Posterior cingulate gyrus (tissue), 11 donors: ENCODE measurements at regions not wholly inside any gene's neighbourhood (a gene's known extent, or its start where the extent isn't known, plus 50 kb on each side); places are given as distances from the start of the nearest gene placed in this dataset.

Experiments
- DNase-seq, 10 donors: peaks; one replicate each; pipeline versions ENCODE4 v3.0.0 to v3.0.0-alpha.2; 2020 to 2021; ENCODE audit warnings: mixed read lengths in 3 of 10
- intact Hi-C: fragments of 100-400 bp; cut with DNase I; formaldehyde crosslinking; loops from one replicate; pipeline ENCODE4 v1.15.1; 2023

DNA sequence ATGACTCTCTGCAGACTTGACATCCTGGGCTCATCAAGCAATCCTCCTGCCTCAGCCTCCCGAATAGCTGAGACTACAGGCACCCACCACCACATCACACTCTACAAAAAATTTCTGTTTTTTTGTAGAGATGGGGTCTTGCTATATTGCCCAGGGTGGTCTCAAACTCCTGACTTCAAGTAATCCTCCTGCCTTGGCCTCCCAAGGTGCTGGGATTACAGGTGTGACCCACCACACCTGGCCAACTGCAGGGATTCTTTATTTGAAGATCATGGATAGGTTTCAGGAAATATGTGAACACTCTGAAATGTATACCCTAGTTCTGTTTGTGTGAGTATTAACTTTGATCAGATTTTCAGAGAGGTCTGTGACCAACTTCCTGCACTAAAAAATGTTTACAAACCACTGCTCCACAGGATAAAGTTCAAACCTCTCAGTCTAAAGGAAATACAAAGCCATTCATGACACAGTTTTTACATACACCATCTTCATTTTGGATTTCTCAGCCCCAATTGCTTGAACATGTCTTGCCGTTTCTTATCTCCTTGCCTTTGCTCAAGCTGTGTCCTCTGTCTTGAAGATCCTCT lies 252.3 kb upstream of the FGGY start:
- DNase-seq = no peak
- intact Hi-C loops = no loop called here

- DNase-seq = no peak
- intact Hi-C loops = no loop called here
These were observed 251.8 kb upstream of the FGGY start for GRCh38 chr1:59045137-59045536.

- no peak for DNase-seq
- intact Hi-C loops = no loop called here
These were observed 251.3 kb upstream of the FGGY start for GRCh38 chr1:59045636-59046035.

DNA sequence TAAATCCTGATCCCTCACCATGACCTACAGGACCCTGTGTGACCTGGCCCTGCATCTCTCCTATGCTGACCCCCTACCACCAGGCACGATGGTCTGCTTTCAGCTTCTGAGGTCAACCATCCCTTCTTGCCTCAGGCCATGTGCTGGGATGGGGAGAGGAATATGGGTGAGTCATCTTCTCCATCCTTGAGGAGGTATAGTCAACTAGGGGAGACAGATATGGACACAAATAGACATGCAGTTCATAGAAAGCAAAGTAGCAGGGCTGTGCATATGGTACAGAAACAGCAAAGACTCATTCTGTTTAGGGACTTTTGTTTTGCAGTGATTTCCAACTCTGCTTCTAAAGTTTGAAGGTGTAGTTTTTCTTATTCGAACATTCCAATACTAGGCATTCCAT lies 250.8 kb upstream of the FGGY start:
- DNase-seq = no peak
- intact Hi-C loops = no loop called here

DNA sequence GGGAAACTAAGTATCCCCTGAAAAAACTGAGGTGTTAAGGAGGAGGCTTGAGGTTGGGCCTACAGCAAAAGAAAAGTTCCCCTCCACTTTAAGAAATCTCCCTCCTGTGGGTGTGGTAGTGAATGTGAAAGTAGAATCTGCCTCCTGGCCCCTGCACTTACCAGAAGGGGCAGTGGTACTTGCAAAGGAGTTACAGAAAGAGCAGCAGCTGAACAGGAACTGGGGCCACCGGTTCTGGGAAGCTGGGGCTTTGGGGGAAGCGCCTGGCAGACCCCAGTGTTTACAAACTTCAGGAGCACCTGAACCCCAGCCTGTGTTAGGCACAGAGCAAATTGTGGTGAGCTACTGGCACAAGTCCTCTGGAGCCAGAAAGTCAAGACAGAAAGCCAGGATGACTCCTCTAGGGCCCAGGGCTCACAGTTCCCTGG lies 250.2 kb upstream of the FGGY start:
- intact Hi-C loops = no loop called here
- no peak for DNase-seq

DNA sequence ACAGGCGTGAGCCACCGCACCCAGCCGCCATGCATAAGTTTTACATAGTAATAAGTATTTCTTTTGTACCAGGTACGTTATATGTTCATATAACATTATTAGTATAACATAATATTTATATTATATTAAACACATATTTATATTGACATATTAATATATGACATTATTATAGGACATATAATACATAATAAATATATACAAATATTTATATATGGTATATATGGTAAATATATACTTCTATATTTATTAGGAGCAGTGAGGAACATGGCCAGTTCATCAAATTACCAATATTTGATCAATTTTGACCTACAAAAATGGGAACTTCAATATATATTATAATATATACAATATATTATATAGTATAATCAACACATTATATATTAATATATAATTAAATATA lies 245.9 kb upstream of the FGGY start:
- intact Hi-C loops = no loop called here

DNA sequence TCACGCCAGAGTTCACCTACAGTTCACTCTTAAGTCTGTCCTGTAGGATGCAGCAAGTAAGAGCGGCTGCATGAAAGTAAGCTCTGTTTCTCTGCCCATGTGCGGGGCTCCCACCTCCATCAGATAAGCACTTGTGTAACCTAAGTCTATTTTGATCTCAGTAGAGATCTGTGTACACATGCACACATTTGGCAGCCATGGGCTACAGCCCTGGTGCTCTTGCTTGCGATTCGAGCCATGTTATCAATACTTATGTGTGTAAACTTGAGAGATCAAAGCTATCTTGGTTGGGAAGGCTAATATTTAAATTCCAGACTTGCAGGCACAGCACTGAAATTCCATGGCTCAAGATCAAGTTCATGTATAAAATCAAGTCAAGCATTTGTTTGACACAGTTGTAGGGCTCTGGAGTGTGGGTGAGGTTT lies 244.7 kb upstream of the FGGY start:
- intact Hi-C loops = no loop called here
- DNase-seq = no peak

More for the DNA sequence above, 245.9 kb upstream of the FGGY start:
- no peak for DNase-seq

DNA sequence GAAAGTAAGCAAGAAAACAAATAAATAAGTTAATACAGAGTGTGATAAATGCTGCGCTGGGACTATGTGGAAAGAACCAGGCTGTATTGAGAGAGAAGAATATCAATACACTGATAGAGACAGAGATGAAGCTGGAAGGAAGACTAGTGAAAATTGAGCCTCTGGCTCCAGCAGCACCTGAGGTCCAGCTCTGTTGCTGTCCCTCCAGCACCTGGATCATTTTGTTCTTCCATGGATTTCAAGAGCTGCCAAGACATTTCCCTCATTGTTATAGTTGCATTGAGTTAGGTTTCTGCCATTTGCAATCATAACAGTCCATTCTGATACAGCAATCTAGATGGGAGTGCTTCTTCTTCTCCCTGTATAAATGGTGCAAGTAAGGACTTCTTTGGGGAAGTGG lies 242.7 kb upstream of the FGGY start:
- intact Hi-C loops = no loop called here

GRCh38 chr1:59055908-59056719 lies 240.8 kb upstream of the FGGY start:
- DNase-seq = no peak
- intact Hi-C loops = no loop called here

More for the DNA sequence above, 242.7 kb upstream of the FGGY start:
- DNase-seq = no peak

GRCh38 chr1:59057211-59057694 lies 239.6 kb upstream of the FGGY start:
- intact Hi-C loops = no loop called here
- no peak for DNase-seq

DNA sequence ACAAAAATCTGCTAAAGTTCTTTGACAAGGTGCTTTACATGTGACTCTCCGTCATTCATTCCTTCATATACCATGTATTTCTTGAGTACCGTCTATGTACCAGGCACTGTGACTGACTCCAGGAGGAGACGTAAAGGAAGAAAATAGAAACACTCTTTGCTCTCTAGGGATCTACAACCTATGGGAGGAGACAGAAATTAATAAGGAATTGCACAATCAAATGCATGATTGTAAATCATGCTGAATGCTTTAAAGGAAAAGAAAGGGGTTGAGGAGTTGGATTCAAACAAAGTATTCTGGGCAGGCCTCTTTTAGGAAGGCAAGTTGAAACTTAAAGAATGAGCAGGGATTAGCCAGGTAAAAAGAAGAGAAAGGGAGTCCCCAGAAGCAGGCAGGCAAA lies 239.1 kb upstream of the FGGY start:
- intact Hi-C loops = no loop called here

GRCh38 chr1:59058665-59059439 lies 238.0 kb upstream of the FGGY start:
- intact Hi-C loops = no loop called here
- no peak for DNase-seq

More for the DNA sequence above, 239.1 kb upstream of the FGGY start:
- no peak for DNase-seq

- intact Hi-C loops = no loop called here
- peak in 2 of 10 donors; percentile 9 to 17 for DNase-seq
These were observed 235.0 kb upstream of the FGGY start for GRCh38 chr1:59061876-59062275.

DNA sequence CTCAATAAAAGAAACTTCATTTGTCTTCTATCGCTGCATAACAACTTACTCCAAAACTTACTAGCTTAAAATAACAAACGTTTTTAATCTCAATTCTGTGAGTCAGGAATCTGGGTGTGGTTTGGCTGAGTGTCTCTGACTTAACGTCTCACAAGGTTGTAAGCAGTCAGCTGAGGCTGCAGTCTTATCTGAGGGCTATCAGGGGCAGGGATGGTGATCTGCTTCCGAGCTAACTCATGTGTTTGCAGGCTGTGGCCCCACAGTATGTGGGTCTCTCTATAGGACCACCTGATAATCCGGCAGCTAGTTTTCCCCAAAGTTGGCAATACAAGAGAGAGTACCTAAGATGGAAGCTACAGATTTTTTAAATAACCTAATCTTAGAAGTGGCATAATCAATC lies 234.2 kb upstream of the FGGY start:
- intact Hi-C loops = no loop called here
- DNase-seq = no peak

GRCh38 chr1:59063501-59063900 lies 233.4 kb upstream of the FGGY start:
- intact Hi-C loops = no loop called here

DNA sequence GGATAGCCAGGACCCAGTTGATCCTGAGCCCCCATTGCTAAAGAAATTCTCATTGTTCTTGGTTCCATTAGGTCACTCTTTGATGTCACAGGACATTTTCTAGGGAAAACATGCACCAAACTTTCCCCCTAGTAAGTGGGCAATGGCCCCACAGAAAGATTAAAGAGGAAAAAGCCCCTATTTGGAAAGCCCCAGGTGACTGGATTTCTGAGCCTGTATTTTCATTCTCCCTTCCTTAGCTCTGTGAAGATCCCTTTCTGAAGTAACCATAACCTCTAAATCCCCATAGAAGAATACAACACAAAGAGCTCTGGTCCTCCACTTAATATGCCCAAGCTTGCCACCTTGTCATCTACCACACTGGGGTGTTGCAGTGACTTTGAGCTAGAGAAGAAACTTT lies 232.3 kb upstream of the FGGY start:
- intact Hi-C loops = no loop called here
- no peak for DNase-seq

More at GRCh38 chr1:59063501-59063900, 233.4 kb upstream of the FGGY start:
- no peak for DNase-seq

GRCh38 chr1:59066236-59066635 lies 230.7 kb upstream of the FGGY start:
- DNase-seq = no peak
- intact Hi-C loops = no loop called here

- intact Hi-C loops = no loop called here
- DNase-seq = no peak
These were observed 226.3 kb upstream of the FGGY start for GRCh38 chr1:59070610-59071009.

DNA sequence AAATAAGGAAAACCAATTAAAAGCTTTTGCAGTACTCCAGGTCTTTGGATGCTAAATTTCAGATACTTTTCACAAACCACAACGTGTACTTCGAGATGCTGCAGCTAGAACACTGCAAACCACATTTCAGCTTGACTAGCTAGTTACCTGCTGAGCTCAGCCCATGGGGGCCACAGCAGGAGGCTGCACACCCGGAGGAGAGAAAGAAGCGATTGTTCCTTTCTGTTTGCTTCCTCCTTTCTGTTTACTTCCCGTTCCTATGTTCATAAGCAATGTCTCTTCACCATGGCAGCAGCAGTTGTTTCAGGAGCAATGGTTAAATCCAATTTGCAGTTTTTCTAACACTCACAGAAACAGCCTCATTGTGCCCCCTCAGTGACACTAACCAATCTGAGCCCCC lies 225.6 kb upstream of the FGGY start:
- no peak for DNase-seq
- intact Hi-C loops = no loop called here

GRCh38 chr1:59071876-59072582 lies 224.9 kb upstream of the FGGY start:
- DNase-seq = no peak
- intact Hi-C loops = no loop called here

GRCh38 chr1:59072583-59072947 lies 224.3 kb upstream of the FGGY start:
- intact Hi-C loops = no loop called here
- no peak for DNase-seq
